Gastrocnemius medialis (tissue), 4 donors: ENCODE measurements at regions not wholly inside any gene's neighbourhood (a gene's known extent, or its start where the extent isn't known, plus 50 kb on each side); places are given as distances from the start of the nearest gene placed in this dataset.

ENCODE experiments used
- CTCF ChIP-seq, 5 experiments: fragments of 450-650 bp in 3 of 5; fragments of 200-600 bp in 2 of 5; sonication (generic) in 2 of 5; IDR thresholded peaks in 4 of 5; conservative IDR thresholded peaks in 1 of 5; 1 replicate in 4 of 5; 2 replicates in 1 of 5; pipeline ENCODE4 v1.5.1; 2016 to 2019; ENCODE audit warnings: antibody characterized with exemption in 5 of 5, mild to moderate bottlenecking in 3 of 5, moderate library complexity in 3 of 5
- POLR2A ChIP-seq, 2 donors: fragments of 450-650 bp; IDR thresholded peaks; one replicate each; pipeline ENCODE4 v1.6.1; 2017; ENCODE audit warnings: antibody characterized with exemption in 2 of 2, mild to moderate bottlenecking in 2 of 2, moderate library complexity in 2 of 2

- TF ChIP-seq CTCF (IDR thresholded peaks at IDR 0.05 in 4 of 5, conservative IDR thresholded peaks at IDR 0.05 in 1 of 5) (no peak), POLR2A (IDR thresholded peaks at IDR 0.05) (no peak)
Measured at GRCh38 chr20:40568200-40568599, 120.8 kb downstream of the MAFB start.
